ENCODE measurements at regions not wholly inside any gene's neighbourhood (a gene's known extent, or its start where the extent isn't known, plus 50 kb on each side); places are given as distances from the start of the nearest gene placed in this dataset.

- H3K4me2 ChIP-seq = no peak overlapping the region
- WGBS (ENCODE audit: low lambda C conversion rate) = 34% methylated on average over 4 of the region's 4 CpGs
Observed at GRCh38 chr6:44505751-44506150, 118.2 kb downstream of the CDC5L start.

GRCh38 chr6:44507014-44507413 lies 119.5 kb downstream of the CDC5L start:
- Histone ChIP-seq H3K79me2 (ENCODE audit: insufficient read depth) (no peaks in the 10 kb centered on the region), H4K20me1 (ENCODE audit: insufficient read depth) (no peaks in the 10 kb centered on the region), H3K27ac (ENCODE audit: low read depth in 2 of 2, low read length in 1 of 2) (no peak overlapping the region), H2AFZ (ENCODE audit: low read depth) (no peak overlapping the region), H3K4me2 (no peak overlapping the region), H3F3A (replicated peaks; ENCODE audit: insufficient read depth) (no peaks in the 10 kb centered on the region), H3K4me1 (ENCODE audit: control insufficient read depth in 1 of 2, insufficient read depth in 2 of 2, low read depth in 1 of 2, low read length in 1 of 2) (no peaks in the 10 kb centered on the region), H3K27me3 (ENCODE audit: insufficient read depth) (no peaks in the 10 kb centered on the region), H3K9me3 (no peaks in the 10 kb centered on the region), H3K36me3 (replicated peaks in 1 of 2; ENCODE audit: control insufficient read depth in 1 of 2, insufficient read depth in 2 of 2, low read length in 1 of 2) (no peaks in the 10 kb centered on the region), H3K4me3 (ENCODE audit: low read depth in 2 of 2, low read length in 1 of 2) (no peak overlapping the region), H3K9me2 (no peaks in the 10 kb centered on the region), H3K9ac (no peak overlapping the region)
- POLR2A ChIA-PET = no interaction called here
- no peak for TF ChIP-seq SMC3 (IDR thresholded peaks at IDR 0.05; ENCODE audit: low read depth, low read length)
- no peak for TF ChIP-seq FOSL2 (IDR thresholded peaks at IDR 0.05; ENCODE audit: borderline replicate concordance, low read depth)
- no peak for TF ChIP-seq PBX3 (IDR thresholded peaks at IDR 0.05)
- TF ChIP-seq TCF12 (IDR thresholded peaks at IDR 0.05) = no peak
- WGBS (ENCODE audit: low lambda C conversion rate) = 39% methylated on average over 1 of the region's 1 CpG
- CTCF ChIA-PET = interaction anchor here (0.9 to 3.2 kb wide), 2 partner anchors 32 to 37 kb away, joined by 3 to 17 read pairs; no protein-coding TSS in a partner anchor
- no peak for DNase-seq

More at GRCh38 chr6:44505751-44506150, 118.2 kb downstream of the CDC5L start:
- no peaks in the 10 kb centered on the region for H3K9me3 ChIP-seq
- no peaks in the 10 kb centered on the region for H3K9me2 ChIP-seq
- no peak for DNase-seq
- CTCF ChIA-PET = interaction anchor here (0.9 kb wide), 1 partner anchor 30 kb away, joined by 3 read pairs; no protein-coding TSS in a partner anchor
- TF ChIP-seq TEAD4 (IDR thresholded peaks at IDR 0.05; ENCODE audit: borderline replicate concordance, insufficient read depth) (no peak), CHD2 (IDR thresholded peaks at IDR 0.05; ENCODE audit: low read length, partially characterized antibody) (no peak), EZH2phosphoT487 (IDR thresholded peaks at IDR 0.05; ENCODE audit: borderline replicate concordance, low read depth) (no peak), MXI1 (IDR thresholded peaks at IDR 0.05; ENCODE audit: low read depth, low read length) (no peak), POLR2AphosphoS5 (IDR thresholded peaks at IDR 0.05; ENCODE audit: low read depth, low read length) (no peak), GATA2 (CRISPR knock-in tag; IDR thresholded peaks at IDR 0.05) (no peak), FOXM1 (IDR thresholded peaks at IDR 0.05; ENCODE audit: low read depth) (no peak), RFX5 (IDR thresholded peaks at IDR 0.05; ENCODE audit: low read length) (no peak)
- no peaks in the 10 kb centered on the region for H3K27me3 ChIP-seq (ENCODE audit: insufficient read depth)
- H3K36me3 ChIP-seq (replicated peaks in 1 of 2; ENCODE audit: control insufficient read depth in 1 of 2, insufficient read depth in 2 of 2, low read length in 1 of 2) = no peaks in the 10 kb centered on the region
- H3F3A ChIP-seq (replicated peaks; ENCODE audit: insufficient read depth) = no peaks in the 10 kb centered on the region
- H3K79me2 ChIP-seq (ENCODE audit: insufficient read depth) = no peaks in the 10 kb centered on the region
- no peaks in the 10 kb centered on the region for H3K4me1 ChIP-seq (ENCODE audit: control insufficient read depth in 1 of 2, insufficient read depth in 2 of 2, low read depth in 1 of 2, low read length in 1 of 2)
- no peak overlapping the region for H3K9ac ChIP-seq
- POLR2A ChIA-PET = no interaction called here
- no peak overlapping the region for H3K4me3 ChIP-seq (ENCODE audit: low read depth in 2 of 2, low read length in 1 of 2)
- no peaks in the 10 kb centered on the region for H4K20me1 ChIP-seq (ENCODE audit: insufficient read depth)
- H3K27ac ChIP-seq (ENCODE audit: low read depth in 2 of 2, low read length in 1 of 2) = no peak overlapping the region
- no peak overlapping the region for H2AFZ ChIP-seq (ENCODE audit: low read depth)

GRCh38 chr6:44508646-44509045 lies 121.1 kb downstream of the CDC5L start:
- no peaks in the 10 kb centered on the region for H4K20me1 ChIP-seq (ENCODE audit: insufficient read depth)
- peaks cover 0 to 4% of the 10 kb centered on the region in 2 experiments; a peak in 1 of 4 replicates for H3K4me1 ChIP-seq (ENCODE audit: control insufficient read depth in 1 of 2, insufficient read depth in 2 of 2, low read depth in 1 of 2, low read length in 1 of 2)
- no peaks in the 10 kb centered on the region for H3K27me3 ChIP-seq (ENCODE audit: insufficient read depth)
- H3K36me3 ChIP-seq (replicated peaks in 1 of 2; ENCODE audit: control insufficient read depth in 1 of 2, insufficient read depth in 2 of 2, low read length in 1 of 2) = no peaks in the 10 kb centered on the region
- H3K4me3 ChIP-seq (ENCODE audit: low read depth in 2 of 2, low read length in 1 of 2) = no peak overlapping the region
- H3K79me2 ChIP-seq (ENCODE audit: insufficient read depth) = no peaks in the 10 kb centered on the region
- H3K9me2 ChIP-seq = no peaks in the 10 kb centered on the region
- no peak for DNase-seq
- no peak for TF ChIP-seq GABPA (IDR thresholded peaks at IDR 0.05; ENCODE audit: low read depth)
- no peak for TF ChIP-seq NRF1 (IDR thresholded peaks at IDR 0.05; ENCODE audit: low read depth, low read length)
- no peak for TF ChIP-seq SMC3 (IDR thresholded peaks at IDR 0.05; ENCODE audit: low read depth, low read length)
- no peak for TF ChIP-seq CHD2 (IDR thresholded peaks at IDR 0.05; ENCODE audit: low read length, partially characterized antibody)
- no peak for TF ChIP-seq REST (IDR thresholded peaks at IDR 0.05; ENCODE audit: low read depth, low read length)
- TF ChIP-seq GATA2 (CRISPR knock-in tag; IDR thresholded peaks at IDR 0.05) = no peak
- no peak for TF ChIP-seq FOSL2 (IDR thresholded peaks at IDR 0.05; ENCODE audit: borderline replicate concordance, low read depth)
- TF ChIP-seq POLR2AphosphoS5 (IDR thresholded peaks at IDR 0.05; ENCODE audit: low read depth, low read length) = no peak
- TF ChIP-seq FOXM1 (IDR thresholded peaks at IDR 0.05; ENCODE audit: low read depth) = no peak
- no peaks in the 10 kb centered on the region for H3F3A ChIP-seq (replicated peaks; ENCODE audit: insufficient read depth)
- no peak overlapping the region for H2AFZ ChIP-seq (ENCODE audit: low read depth)
- no peak overlapping the region for H3K9ac ChIP-seq
- H3K27ac ChIP-seq (ENCODE audit: low read depth in 2 of 2, low read length in 1 of 2) = no peak overlapping the region
- ChIA-PET CTCF (interaction anchor here (3.2 kb wide), 1 partner anchor 33 kb away, joined by 17 read pairs; no protein-coding TSS in a partner anchor), POLR2A (no interaction called here)
- H3K9me3 ChIP-seq = no peaks in the 10 kb centered on the region
- 61% methylated on average over 1 of the region's 1 CpG for WGBS (ENCODE audit: low lambda C conversion rate)
- no peak overlapping the region for H3K4me2 ChIP-seq

Data from SK-N-SH (cell line).